ENCODE measurements at regions not wholly inside any gene's neighbourhood (a gene's known extent, or its start where the extent isn't known, plus 50 kb on each side); places are given as distances from the start of the nearest gene placed in this dataset.

GRCh38 chr7:25580141-25580540 lies 351.9 kb upstream of the NPVF start:
- no peak for TF ChIP-seq POLR2AphosphoS5 (IDR thresholded peaks at IDR 0.05; ENCODE audit: low read depth, low read length)
- TF ChIP-seq POLR2A (IDR thresholded peaks at IDR 0.05; ENCODE audit: low read depth, low read length) = no peak
- no peak for TF ChIP-seq PAX5 (IDR thresholded peaks at IDR 0.05; ENCODE audit: insufficient read depth, low read length, severe bottlenecking)
- TF ChIP-seq POU2F2 (IDR thresholded peaks at IDR 0.05; ENCODE audit: low read depth, low read length) = no peak
- no peak for TF ChIP-seq TAF1 (IDR thresholded peaks at IDR 0.05; ENCODE audit: low read depth, low read length)
